Mucosa of rectum (tissue), 2 donors: ENCODE measurements at regions not wholly inside any gene's neighbourhood (a gene's known extent, or its start where the extent isn't known, plus 50 kb on each side); places are given as distances from the start of the nearest gene placed in this dataset.
"Not testable (repeated sequence)": the region's sequence is repeated elsewhere in the genome, so short reads cannot be mapped to it uniquely, and the experiment has no call there.

Source experiments
- H3K27ac ChIP-seq, 2 donors: one replicate each; pipeline ENCODE4 v1.7.0; 2013; ENCODE audit warnings: inconsistent platforms in 2 of 2, low read depth in 2 of 2, low read length in 2 of 2
- H3K27me3 ChIP-seq, 2 donors: one replicate each; pipeline ENCODE4 v1.7.0; 2013; ENCODE audit warnings: low read length in 2 of 2; ENCODE audit not compliant: control insufficient read depth in 2 of 2, insufficient read depth in 2 of 2
- H3K36me3 ChIP-seq, 2 donors: one replicate each; pipeline ENCODE4 v1.7.0; 2013; ENCODE audit warnings: low read length in 2 of 2; ENCODE audit not compliant: control insufficient read depth in 2 of 2, insufficient read depth in 2 of 2
- H3K4me1 ChIP-seq, 2 donors: one replicate each; pipeline ENCODE4 v1.7.0; 2013; ENCODE audit warnings: low read length in 2 of 2, mild to moderate bottlenecking in 1 of 2; ENCODE audit not compliant: control insufficient read depth in 2 of 2, insufficient read depth in 2 of 2
- H3K4me3 ChIP-seq, 2 donors: one replicate each; pipeline ENCODE4 v1.7.0; 2013; ENCODE audit warnings: low read length in 2 of 2
- H3K9ac ChIP-seq, 2 donors: one replicate each; pipeline ENCODE4 v1.7.0; 2013; ENCODE audit warnings: low read length in 2 of 2, low read depth in 1 of 2, mild to moderate bottlenecking in 1 of 2
- H3K9me3 ChIP-seq, 2 donors: one replicate each; pipeline ENCODE4 v1.7.0; 2013; ENCODE audit warnings: low read length in 2 of 2; ENCODE audit not compliant: control insufficient read depth in 2 of 2
- donor health status: healthy.
- donor health status: Normal muscosa, but diverticular disease.

DNA sequence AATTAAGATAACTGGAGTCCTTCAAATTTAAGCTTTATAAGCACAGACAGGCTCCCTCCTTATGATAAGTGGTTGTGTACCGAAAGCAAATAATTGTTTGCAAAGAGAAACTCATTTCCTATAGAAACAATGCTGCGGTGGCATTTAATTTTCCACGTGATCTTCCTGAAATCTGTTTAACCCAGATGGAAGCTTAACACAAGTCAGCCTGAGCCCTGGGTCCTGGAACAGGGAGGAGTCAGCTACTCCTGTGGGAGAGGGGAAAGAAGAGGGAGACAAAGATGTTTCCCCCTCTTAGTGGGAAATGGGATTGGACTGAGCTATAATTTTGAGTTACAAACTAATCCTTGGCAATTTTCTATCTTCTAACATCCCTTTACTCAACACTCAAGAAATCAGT lies 136.5 kb downstream of the ELOVL4 start:
- H3K4me3 ChIP-seq: no peak overlapping the region

DNA sequence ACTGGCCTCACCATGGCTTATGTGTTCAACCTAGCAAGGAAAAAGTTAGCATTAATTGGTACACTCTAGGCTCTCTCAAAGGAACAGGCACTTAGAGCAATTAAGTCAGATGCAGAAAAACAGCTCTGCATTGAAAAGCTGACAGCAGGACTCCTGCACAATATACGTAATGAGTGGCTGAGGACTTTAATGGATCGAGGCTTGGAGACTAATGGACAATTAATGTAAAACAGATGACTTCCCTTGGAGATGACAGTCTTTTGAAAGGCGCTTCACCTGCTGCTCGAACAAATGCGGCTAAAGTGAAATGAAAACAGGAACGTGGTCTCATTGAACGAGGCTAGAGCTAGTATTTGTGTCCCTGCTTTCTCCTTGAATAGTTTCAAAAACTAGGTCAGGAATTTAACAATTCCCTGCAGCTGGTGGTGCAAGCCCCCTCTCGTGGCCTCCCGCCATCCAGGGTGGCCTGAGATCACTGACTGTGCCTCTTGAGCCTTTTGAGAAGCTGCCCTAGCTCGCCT lies 137.1 kb downstream of the ELOVL4 start:
- no peaks in the 10 kb centered on the region for H3K9me3 ChIP-seq
- H3K36me3 ChIP-seq: no peaks in the 10 kb centered on the region
- H3K4me3 ChIP-seq: no peak overlapping the region
- H3K27ac ChIP-seq: no peak overlapping the region
- H3K4me1 ChIP-seq: no peaks in the 10 kb centered on the region
- no peak overlapping the region for H3K9ac ChIP-seq
- no peaks in the 10 kb centered on the region for H3K27me3 ChIP-seq

More for the DNA sequence above, 136.5 kb downstream of the ELOVL4 start:
- Histone ChIP-seq H3K4me1 (no peaks in the 10 kb centered on the region), H3K27me3 (no peaks in the 10 kb centered on the region), H3K36me3 (no peaks in the 10 kb centered on the region), H3K27ac (no peak overlapping the region), H3K9me3 (no peaks in the 10 kb centered on the region), H3K9ac (no peak overlapping the region)

DNA sequence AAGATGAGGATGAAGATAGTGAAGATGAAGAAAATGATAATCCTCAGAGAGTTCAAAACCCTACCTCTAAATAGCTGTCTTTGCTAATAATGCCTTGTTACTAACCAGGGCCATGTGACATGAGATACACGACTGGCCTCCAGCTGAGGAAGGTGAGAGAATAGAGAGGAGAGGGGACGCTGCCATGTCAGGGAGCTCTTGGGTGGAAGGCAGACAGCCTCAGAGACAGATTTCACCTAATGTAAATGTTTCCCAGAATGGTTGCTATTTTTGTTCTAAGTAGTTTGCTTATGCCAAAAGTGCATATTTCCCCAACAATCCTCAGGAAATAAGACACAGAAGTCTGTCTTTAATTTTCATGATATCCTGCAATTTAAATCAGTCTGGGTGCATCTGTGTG lies 138.4 kb downstream of the ELOVL4 start:
- no peaks in the 10 kb centered on the region for H3K27me3 ChIP-seq
- H3K9me3 ChIP-seq: no peaks in the 10 kb centered on the region
- H3K9ac ChIP-seq: no peak overlapping the region
- H3K36me3 ChIP-seq: no peaks in the 10 kb centered on the region
- H3K4me3 ChIP-seq: no peak overlapping the region
- no peak overlapping the region for H3K27ac ChIP-seq
- no peaks in the 10 kb centered on the region for H3K4me1 ChIP-seq

DNA sequence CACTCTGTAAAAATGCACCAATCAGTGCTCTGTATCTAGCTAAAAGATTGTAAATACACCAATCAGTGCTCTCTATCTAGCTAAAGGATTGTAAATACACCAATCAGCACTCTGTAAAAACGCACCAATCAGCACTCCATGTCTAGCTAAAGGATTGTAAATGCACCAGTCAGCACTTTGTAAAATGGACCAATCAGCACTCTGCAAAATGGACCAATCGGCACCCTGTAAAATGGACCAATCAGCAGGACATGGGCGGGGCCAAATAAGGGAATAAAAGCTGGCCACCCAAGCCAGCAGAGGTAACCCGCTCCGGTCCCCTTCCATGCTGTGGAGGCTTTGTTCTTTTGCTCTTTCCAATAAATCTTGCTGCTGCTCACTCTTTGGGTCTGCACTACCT lies 140.7 kb downstream of the ELOVL4 start:
- not testable (repeated sequence) for H3K27ac ChIP-seq, H3K9ac ChIP-seq, H3K4me3 ChIP-seq, H3K9me3 ChIP-seq, H3K27me3 ChIP-seq, H3K4me1 ChIP-seq, H3K36me3 ChIP-seq

DNA sequence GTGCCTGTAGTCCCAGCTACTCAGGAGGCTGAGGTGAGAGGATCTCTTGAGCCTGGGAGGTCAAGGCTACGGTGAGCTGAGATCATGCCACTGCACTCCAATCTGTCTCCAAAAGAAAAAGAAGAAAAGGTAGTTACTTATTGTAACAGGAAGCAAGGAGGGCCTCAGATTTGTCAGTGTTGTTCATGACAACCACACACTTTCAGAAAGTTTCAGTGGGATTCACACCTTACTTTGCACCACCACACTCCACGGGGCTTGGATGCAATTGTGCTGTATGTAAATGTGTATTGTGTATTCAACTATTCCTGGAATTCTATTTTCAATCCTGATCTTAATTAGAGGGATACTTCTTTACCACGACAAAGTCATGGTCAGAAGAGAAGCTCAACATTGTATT lies 142.6 kb downstream of the ELOVL4 start:
- H3K36me3 ChIP-seq: no peaks in the 10 kb centered on the region
- H3K9me3 ChIP-seq: no peaks in the 10 kb centered on the region
- H3K4me1 ChIP-seq: no peaks in the 10 kb centered on the region
- no peak overlapping the region for H3K4me3 ChIP-seq
- H3K9ac ChIP-seq: no peak overlapping the region
- no peak overlapping the region for H3K27ac ChIP-seq
- H3K27me3 ChIP-seq: no peaks in the 10 kb centered on the region

DNA sequence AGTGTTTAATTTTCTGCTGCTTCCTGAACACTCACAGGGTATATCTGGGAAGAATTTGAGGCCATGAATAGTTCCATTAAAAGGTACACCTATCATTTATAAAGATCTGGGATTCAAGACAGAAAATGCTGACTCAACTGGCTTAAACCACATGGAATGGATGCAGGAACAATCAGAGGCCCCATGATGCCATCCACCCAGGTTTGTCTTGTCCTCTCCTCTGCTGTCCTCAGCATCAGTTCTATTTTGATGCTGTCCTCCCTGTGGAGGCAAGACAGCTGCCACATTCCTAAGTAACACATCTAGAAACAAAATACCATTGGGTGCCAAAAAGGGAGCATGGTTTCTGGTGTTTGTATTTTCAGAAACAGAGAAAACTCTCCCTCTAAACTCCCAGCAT lies 143.4 kb downstream of the ELOVL4 start:
- no peak overlapping the region for H3K9ac ChIP-seq
- no peaks in the 10 kb centered on the region for H3K4me1 ChIP-seq
- no peak overlapping the region for H3K4me3 ChIP-seq
- H3K27me3 ChIP-seq: no peaks in the 10 kb centered on the region
- H3K36me3 ChIP-seq: no peaks in the 10 kb centered on the region
- no peaks in the 10 kb centered on the region for H3K9me3 ChIP-seq
- H3K27ac ChIP-seq: no peak overlapping the region

DNA sequence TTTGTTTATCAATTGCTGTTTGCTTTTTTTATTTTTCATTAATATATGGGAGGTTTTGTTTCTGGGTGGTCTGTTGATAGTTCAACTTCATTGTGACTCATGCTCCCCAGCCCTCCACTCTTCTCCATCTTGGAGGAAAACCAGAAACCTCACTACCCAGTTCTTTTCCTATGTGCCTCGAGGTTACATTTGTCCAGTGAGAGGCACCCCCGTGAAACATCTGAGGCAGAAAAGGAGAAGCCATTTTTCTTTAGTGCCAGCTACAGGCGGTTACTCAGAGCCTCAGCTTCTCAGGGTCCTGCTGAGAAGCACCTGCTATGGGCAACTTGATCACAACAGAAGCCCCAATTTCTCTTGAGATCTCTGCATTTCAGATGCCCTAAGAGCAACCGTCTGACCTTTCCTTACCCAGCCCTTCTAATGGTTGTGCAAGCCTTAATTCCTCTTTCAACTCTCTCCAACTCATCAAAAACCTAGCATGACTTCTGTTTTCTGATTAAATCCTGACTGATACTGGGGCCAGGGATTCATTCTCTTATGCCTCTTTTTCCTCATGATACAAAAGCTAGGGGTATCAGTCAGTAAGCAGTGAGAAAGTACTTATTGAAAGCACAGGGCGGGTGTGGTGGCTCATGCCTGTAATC lies 144.6 kb downstream of the ELOVL4 start:
- H3K9ac ChIP-seq: no peak overlapping the region
- H3K27ac ChIP-seq: no peak overlapping the region
- no peaks in the 10 kb centered on the region for H3K27me3 ChIP-seq
- no peaks in the 10 kb centered on the region for H3K4me1 ChIP-seq
- no peaks in the 10 kb centered on the region for H3K36me3 ChIP-seq
- H3K9me3 ChIP-seq: no peaks in the 10 kb centered on the region
- H3K4me3 ChIP-seq: no peak overlapping the region

DNA sequence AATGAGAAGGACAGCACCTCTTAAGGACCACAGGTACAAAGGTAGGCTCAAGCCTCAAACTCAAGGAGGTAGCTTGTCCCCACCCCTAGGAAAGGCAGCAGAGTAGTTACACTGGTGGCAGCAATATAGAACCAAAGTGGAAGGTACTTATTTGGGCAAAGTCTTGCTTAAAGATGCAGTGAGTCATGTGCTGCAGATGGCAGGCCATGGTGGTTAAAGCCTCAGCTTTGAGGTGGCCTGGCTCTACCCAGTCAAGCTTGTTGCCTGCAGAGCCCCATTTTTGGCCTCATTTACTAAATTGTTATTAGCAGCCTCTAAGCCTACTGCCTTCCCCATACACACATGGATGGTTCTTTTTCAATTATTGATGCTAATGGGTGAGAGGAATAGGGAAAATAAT lies 146.0 kb downstream of the ELOVL4 start:
- no peaks in the 10 kb centered on the region for H3K36me3 ChIP-seq
- no peak overlapping the region for H3K27ac ChIP-seq
- no peaks in the 10 kb centered on the region for H3K4me1 ChIP-seq
- H3K27me3 ChIP-seq: no peaks in the 10 kb centered on the region
- H3K4me3 ChIP-seq: no peak overlapping the region
- H3K9ac ChIP-seq: no peak overlapping the region
- no peaks in the 10 kb centered on the region for H3K9me3 ChIP-seq

DNA sequence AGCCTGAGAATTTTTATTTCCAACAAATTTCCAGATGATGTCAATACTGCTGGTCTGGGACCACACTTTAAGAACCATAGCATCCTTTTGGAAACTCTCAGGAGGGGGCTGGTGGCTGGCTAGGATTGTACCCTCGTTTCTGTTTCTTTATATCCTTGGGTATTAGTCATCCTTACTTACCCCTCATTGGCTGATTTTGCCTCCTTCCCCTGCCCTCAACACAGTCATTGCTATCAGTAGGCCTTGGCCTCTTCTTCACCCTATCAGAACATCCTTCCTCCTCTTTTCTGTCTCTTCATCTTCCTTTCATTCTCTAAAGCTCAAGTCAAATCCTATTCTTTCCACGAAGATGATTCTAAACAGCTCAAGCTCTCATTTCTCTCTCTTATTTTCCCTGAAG lies 148.5 kb downstream of the ELOVL4 start:
- no peaks in the 10 kb centered on the region for H3K9me3 ChIP-seq
- H3K4me1 ChIP-seq: no peaks in the 10 kb centered on the region
- H3K27me3 ChIP-seq: no peaks in the 10 kb centered on the region
- no peak overlapping the region for H3K27ac ChIP-seq
- no peak overlapping the region for H3K9ac ChIP-seq
- H3K4me3 ChIP-seq: no peak overlapping the region
- H3K36me3 ChIP-seq: no peaks in the 10 kb centered on the region

DNA sequence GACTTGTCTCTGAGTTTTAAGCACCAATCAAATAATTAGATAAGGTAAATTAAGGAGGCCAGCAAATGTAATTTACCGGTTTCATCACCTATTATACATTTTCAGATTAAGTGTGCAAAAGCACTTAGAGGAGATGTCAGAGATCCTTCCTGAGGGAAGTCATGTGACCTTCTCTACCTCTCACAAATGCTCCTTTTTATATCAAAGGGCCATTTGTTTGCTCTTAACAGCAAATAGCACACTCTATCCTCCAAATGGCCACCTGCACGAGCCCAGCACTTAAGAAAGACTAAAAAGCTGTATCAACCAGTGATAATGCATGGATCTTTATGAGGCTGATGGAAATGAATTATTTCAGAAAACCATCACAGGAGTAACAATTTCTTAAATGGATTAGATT lies 149.4 kb downstream of the ELOVL4 start:
- Histone ChIP-seq H3K4me3 (no peak overlapping the region), H3K36me3 (no peaks in the 10 kb centered on the region), H3K9me3 (no peaks in the 10 kb centered on the region), H3K27ac (no peak overlapping the region), H3K27me3 (no peaks in the 10 kb centered on the region), H3K4me1 (no peaks in the 10 kb centered on the region), H3K9ac (no peak overlapping the region)
